ENCODE measurements at regions not wholly inside any gene's neighbourhood (a gene's known extent, or its start where the extent isn't known, plus 50 kb on each side); places are given as distances from the start of the nearest gene placed in this dataset.

DNA sequence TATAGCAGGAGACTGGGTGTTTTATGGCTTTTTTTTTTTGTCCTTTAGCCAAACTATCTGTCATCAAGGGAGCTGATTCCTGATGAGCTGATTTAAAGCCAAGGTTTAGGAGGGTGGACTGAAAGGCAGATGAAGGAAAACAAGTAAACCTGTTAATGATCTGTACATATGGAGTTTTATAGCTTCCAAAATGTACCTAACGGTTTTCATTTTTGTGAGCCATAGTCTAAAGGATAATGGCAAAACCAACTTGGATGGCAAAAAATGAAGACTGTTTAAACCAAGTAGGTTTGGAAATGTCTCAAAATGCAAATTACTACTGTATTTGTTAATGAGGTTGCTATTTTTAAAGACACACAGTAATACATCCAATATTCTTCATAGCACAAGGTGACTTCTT is 281.5 kb downstream of the YTHDC2 start:
- 88 to 92% methylated on average over 1 of the region's 1 CpG for WGBS, 2 donors

DNA sequence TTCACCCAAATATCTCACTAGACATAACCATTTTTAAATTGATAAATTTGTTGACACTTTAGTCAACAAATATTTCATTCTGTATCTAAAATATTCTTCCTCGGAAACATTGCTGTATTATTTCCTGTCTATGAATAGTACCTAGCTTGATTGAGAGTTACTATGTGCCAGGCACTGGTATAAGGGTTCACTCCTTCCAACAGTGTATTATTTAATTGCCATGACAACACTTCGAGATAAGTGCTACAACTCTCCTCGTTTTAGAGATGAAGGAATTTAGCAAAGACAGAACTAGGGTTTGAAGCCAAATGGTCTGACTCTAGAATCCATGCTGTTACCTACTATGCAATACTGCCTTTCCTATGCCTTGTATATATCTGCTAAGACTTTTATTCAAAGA is 287.2 kb downstream of the YTHDC2 start:
- no peak overlapping the region for H3K27ac ChIP-seq
- WGBS, 2 donors, result 54 to 63% methylated on average over 3 of the region's 3 CpGs

More for the DNA sequence above, 281.5 kb downstream of the YTHDC2 start:
- no peak for TF ChIP-seq POLR2A (IDR thresholded peaks at IDR 0.05)
- TF ChIP-seq, protein P1, sequence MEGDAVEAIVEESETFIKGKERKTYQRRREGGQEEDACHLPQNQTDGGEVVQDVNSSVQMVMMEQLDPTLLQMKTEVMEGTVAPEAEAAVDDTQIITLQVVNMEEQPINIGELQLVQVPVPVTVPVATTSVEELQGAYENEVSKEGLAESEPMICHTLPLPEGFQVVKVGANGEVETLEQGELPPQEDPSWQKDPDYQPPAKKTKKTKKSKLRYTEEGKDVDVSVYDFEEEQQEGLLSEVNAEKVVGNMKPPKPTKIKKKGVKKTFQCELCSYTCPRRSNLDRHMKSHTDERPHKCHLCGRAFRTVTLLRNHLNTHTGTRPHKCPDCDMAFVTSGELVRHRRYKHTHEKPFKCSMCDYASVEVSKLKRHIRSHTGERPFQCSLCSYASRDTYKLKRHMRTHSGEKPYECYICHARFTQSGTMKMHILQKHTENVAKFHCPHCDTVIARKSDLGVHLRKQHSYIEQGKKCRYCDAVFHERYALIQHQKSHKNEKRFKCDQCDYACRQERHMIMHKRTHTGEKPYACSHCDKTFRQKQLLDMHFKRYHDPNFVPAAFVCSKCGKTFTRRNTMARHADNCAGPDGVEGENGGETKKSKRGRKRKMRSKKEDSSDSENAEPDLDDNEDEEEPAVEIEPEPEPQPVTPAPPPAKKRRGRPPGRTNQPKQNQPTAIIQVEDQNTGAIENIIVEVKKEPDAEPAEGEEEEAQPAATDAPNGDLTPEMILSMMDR (IDR thresholded peaks at IDR 0.05), result no peak
- Histone ChIP-seq H3K4me1 (no peaks in the 10 kb centered on the region), H3K27ac (no peak overlapping the region), H3K36me3 (ENCODE audit: low read depth, missing control alignments) (no peaks in the 10 kb centered on the region), H3K4me3 (no peak overlapping the region), H3K9me3 (no peaks in the 10 kb centered on the region), H3K27me3 (no peaks in the 10 kb centered on the region)
- no peak for DNase-seq
- intact Hi-C loops (cut with DNase I; ENCODE audit: low total_unique reads), result no loop called here

DNA sequence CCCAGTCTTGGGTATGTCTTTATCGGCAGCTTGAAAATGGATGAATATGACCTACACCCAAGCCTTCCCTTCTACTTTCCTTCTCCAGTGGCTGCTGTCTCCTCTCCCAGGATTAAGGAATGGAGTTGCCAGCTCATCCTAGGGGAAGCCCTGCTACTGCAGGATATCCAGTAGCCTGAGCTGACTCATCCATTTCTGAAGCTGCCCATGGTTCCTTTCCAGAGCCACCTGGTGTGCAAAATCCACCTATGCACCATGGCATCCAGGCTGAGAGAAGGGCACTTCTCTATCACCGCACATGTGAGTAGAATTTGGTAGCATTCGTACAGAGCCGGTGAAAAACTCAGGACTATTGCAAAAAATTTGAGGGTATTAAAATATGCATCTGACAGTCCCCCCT is 290.8 kb downstream of the YTHDC2 start:
- 72 to 73% methylated on average over 4 of the region's 4 CpGs for WGBS, 2 donors

More for the DNA sequence above, 287.2 kb downstream of the YTHDC2 start:
- Histone ChIP-seq H3K4me1 (no peaks in the 10 kb centered on the region), H3K9me3 (no peaks in the 10 kb centered on the region), H3K36me3 (ENCODE audit: low read depth, missing control alignments) (no peaks in the 10 kb centered on the region), H3K27me3 (no peaks in the 10 kb centered on the region), H3K4me3 (no peak overlapping the region)
- TF ChIP-seq POLR2A (IDR thresholded peaks at IDR 0.05), result no peak
- TF ChIP-seq, protein P1 (IDR thresholded peaks at IDR 0.05), result no peak
- DNase-seq, result no peak
- intact Hi-C loops (cut with DNase I; ENCODE audit: low total_unique reads), result no loop called here

DNA sequence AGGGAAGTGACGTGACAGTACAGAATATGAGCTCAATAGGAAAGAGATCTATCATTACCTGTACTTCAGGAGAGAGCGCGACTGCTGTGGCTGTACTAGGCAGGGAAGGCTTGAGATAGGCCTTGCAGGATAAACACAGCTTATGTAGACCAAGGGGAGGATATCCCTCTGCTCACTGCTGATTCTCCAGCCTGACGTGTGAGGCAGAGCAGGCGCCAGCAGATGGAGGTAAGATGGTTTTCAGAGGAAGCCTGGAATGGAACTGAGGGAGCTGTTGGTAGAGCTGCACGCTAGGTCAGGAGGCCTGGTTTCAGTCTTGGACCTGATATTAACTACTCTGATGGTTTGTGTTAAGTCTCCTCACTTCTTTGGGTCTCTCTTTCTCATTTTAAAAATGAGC is 291.4 kb downstream of the YTHDC2 start:
- H3K27me3 ChIP-seq, result no peaks in the 10 kb centered on the region
- no peak overlapping the region for H3K4me3 ChIP-seq
- WGBS, 2 donors, result 90 to 95% methylated on average over 6 of the region's 6 CpGs
- H3K4me1 ChIP-seq, result peaks cover 10% of the 10 kb centered on the region
- no peak overlapping the region for H3K27ac ChIP-seq
- no peaks in the 10 kb centered on the region for H3K9me3 ChIP-seq
- no peak for DNase-seq
- no peaks in the 10 kb centered on the region for H3K36me3 ChIP-seq (ENCODE audit: low read depth, missing control alignments)
- intact Hi-C loops (cut with DNase I; ENCODE audit: low total_unique reads), result no loop called here
- no peak for TF ChIP-seq POLR2A (IDR thresholded peaks at IDR 0.05)
- TF ChIP-seq, protein P1 (IDR thresholded peaks at IDR 0.05), result no peak

More for the DNA sequence above, 290.8 kb downstream of the YTHDC2 start:
- H3K27ac ChIP-seq, result no peak overlapping the region
- intact Hi-C loops (cut with DNase I; ENCODE audit: low total_unique reads), result no loop called here
- H3K36me3 ChIP-seq (ENCODE audit: low read depth, missing control alignments), result no peaks in the 10 kb centered on the region
- peaks cover 10% of the 10 kb centered on the region for H3K4me1 ChIP-seq
- H3K4me3 ChIP-seq, result no peak overlapping the region
- no peak for DNase-seq
- TF ChIP-seq, protein P1 (IDR thresholded peaks at IDR 0.05), result no peak
- no peak for TF ChIP-seq POLR2A (IDR thresholded peaks at IDR 0.05)
- H3K9me3 ChIP-seq, result no peaks in the 10 kb centered on the region
- H3K27me3 ChIP-seq, result no peaks in the 10 kb centered on the region

DNA sequence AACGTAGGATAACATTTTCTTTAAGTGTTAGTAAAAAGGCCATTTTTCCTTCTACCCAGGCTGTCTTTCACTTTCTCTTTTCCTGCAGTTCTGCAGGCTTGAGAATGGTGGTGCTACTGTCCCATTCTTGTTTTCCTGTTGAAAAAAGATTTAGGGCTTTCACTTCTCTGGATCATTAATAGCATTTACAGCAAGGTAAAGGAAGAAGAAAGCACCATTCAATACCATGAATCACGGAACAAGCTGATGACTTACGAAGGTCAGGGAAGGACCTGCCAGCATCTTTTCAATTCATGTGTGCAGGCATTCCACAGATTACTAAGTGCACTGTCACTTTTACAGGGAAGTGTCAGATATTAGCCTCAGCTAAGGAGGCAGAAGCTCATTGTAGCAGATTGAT is 292.8 kb downstream of the YTHDC2 start:
- H3K36me3 ChIP-seq (ENCODE audit: low read depth, missing control alignments), result no peaks in the 10 kb centered on the region
- no peak for TF ChIP-seq POLR2A (IDR thresholded peaks at IDR 0.05)
- TF ChIP-seq, protein P1 (IDR thresholded peaks at IDR 0.05), result peak in 2 of 3 experiments; percentile 7 to 13
- 32 to 46% methylated on average over 3 of the region's 3 CpGs for WGBS, 2 donors
- H3K27me3 ChIP-seq, result no peaks in the 10 kb centered on the region
- DNase-seq, result no peak
- H3K9me3 ChIP-seq, result no peaks in the 10 kb centered on the region
- peak overlapping the region in 1 of 2 donors; percentile 16 for H3K27ac ChIP-seq
- peaks cover 10% of the 10 kb centered on the region for H3K4me1 ChIP-seq
- intact Hi-C loops (cut with DNase I; ENCODE audit: low total_unique reads), result no loop called here
- H3K4me3 ChIP-seq, result no peak overlapping the region
